ENCODE measurements at regions not wholly inside any gene's neighbourhood (a gene's known extent, or its start where the extent isn't known, plus 50 kb on each side); places are given as distances from the start of the nearest gene placed in this dataset.

GRCh38 chr1:232538943-232539302 lies 91.0 kb downstream of the SIPA1L2 start:
- no peak for TF ChIP-seq CTCF (conservative IDR thresholded peaks at IDR 0.05; ENCODE audit: low read depth, low read length)
- no peak for TF ChIP-seq EZH2 (IDR thresholded peaks at IDR 0.05; ENCODE audit: borderline replicate concordance, low read depth, low read length, poor library complexity, severe bottlenecking)
